RCC 7860 (cell line): ENCODE measurements at regions not wholly inside any gene's neighbourhood (a gene's known extent, or its start where the extent isn't known, plus 50 kb on each side); places are given as distances from the start of the nearest gene placed in this dataset.
A peak's percentile ranks its signal among the peaks of the same experiment; 100 is the strongest.

Experiments
- DNase-seq: peaks from one replicate; pipeline ENCODE4 v3.0.0-alpha.2; 2015; ENCODE audit warnings: low spot score
- FAIRE-seq: peaks from 2 replicates; lab custom pipeline; 2012; peaks lifted over from hg19 to GRCh38; lab: Jason Lieb, UNC

DNA sequence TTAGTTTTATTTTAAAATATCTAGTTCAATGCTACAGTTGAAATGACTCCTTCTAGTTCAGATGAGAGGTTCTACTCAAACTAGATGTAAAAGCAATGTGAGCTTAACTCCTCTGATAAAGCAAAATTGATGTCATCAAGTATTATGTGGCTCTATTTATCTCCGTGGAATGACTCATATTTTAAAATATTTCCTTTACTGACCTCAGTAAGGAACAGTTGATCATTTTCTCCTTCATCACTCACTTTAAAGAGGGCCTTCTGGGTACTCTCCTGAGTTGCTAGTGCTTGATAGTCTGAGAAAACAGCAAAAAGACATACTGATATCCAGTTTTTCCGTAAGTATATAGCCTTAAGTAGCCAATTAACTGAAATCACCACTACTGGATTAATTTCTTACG is 1099.3 kb downstream of the ROBO2 start:
- FAIRE-seq, result peak; percentile 80

DNA sequence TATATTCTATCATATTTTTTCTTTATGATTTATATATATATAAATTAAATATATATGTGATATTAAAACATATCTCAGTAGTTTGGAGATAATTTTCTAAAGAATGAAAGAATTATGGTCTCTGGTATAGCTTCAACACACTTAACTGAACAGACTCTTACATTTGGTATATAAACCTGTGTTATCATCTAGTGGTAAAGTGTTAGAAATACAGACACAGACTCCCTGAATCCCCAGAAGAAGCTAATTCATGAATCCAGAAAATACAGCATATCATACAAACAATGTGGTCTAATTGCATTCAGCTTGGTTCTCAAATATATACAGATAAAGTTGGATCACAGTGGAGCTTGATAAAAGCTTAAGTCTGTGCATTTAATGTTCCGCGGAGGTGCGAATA is 1100.4 kb downstream of the ROBO2 start:
- DNase-seq, result no peak
- no peak for FAIRE-seq

More for the DNA sequence above, 1099.3 kb downstream of the ROBO2 start:
- DNase-seq, result peak; percentile 79

DNA sequence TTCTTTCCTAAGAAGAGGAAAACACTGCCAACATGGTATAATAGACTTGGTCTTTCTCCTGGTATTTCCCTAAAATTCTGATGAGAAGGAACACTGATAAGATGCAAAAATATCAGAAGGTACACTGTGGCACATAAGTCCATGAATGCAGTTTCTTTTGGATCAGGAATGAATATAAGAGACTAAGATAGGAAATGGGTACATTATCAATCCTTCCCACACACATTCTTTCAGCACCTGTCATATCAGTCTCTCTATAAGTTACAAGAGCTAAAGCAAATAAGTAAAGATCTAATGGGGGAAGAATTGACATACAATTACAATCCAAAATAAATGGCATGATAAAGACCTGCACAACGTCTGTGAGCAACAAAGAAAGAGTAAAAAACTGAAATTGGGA is 1101.0 kb downstream of the ROBO2 start:
- DNase-seq, result no peak
- FAIRE-seq, result no peak

DNA sequence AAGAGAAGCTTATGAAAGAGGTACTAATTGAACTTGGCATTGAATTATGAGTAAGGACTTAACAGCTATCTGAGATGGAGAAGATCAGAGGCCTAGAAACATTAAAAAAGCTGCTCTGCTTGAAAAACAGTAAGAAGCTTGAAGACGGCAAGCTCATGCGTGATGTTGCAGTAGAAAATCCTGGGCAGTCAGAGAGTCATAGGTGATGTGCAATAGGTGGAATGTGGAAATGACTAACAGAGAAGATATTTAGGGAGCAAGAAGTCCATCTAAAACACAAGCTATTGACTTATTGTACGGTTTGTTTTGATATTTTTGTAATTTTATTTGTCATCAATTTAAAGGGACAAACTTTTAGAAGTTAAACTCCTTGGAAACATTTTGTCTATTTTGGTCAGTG is 1101.4 kb downstream of the ROBO2 start:
- DNase-seq, result peak; percentile 63

DNA sequence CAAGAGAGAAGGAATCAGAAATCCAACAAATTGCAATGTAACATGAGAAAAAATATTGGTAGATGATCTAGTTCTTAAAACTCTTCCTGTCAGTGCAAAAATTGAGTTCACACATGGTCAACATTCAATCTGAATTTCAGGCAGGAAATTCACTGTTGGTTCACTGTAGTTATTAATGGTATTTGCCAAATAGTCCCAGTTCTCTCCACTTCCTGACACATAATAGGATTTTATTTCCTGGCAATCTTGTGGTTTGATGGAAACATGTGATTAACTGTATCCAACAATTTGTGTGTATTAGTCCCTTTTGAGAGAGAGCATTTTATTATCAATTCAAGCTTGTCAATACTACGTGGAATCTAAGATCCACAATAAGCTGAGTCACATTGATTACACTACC is 1103.1 kb downstream of the ROBO2 start:
- FAIRE-seq, result no peak

More for the DNA sequence above, 1101.4 kb downstream of the ROBO2 start:
- no peak for FAIRE-seq

DNA sequence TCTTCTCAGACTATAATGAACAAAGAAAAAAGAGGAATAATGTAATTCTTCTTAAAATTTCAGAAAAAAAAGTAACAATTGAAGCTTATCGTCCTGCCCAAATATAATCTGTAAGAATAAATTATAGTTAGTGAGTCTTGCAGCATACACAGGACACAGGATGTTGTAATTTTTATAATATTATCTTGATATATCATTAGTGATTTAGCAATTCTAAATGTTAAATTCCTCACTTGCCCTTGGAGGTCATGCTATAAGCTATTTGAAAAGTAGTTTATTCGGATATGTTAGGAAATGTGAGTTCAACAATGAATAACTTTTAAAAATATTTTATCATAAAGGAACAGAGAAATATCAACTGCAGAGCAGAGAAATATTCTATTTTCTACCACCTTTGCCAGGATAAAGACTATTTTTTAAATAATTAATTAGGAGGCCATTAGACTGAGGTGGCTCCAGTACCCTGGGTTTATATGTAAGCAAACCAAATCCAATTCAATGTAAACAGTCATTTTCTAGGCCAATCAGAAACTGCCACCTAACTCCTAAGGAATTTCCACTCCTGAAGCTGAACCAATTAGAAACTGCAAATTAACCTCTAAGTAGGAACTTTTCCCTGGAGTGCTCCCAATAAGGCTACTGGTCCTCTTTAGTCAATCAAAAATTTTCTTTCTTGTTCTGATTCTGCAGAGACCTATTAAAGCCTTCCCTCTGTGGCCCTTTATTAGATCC is 1109.3 kb downstream of the ROBO2 start:
- DNase-seq (no peak), FAIRE-seq (no peak)

More for the DNA sequence above, 1103.1 kb downstream of the ROBO2 start:
- DNase-seq, result no peak

DNA sequence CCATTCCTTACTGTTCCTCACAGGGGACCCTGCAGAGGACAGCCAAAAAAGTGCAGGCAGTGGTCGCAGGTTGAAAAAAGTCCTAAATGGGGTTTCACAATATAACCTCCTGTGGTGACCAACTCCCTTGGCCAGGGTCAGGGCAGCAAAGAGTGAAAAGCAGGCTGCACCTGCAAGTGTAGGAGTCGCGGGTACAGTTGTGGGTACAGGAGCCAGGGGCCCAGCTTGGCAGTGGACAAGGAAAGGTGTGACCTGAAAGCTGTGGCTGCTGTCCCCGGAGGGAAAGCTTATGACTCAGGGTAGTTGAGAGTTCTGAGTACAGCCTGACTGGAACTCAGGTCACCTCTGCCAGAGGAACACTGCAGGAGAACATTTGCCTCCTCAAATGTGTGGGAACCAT is 1114.1 kb downstream of the ROBO2 start:
- no peak for DNase-seq

DNA sequence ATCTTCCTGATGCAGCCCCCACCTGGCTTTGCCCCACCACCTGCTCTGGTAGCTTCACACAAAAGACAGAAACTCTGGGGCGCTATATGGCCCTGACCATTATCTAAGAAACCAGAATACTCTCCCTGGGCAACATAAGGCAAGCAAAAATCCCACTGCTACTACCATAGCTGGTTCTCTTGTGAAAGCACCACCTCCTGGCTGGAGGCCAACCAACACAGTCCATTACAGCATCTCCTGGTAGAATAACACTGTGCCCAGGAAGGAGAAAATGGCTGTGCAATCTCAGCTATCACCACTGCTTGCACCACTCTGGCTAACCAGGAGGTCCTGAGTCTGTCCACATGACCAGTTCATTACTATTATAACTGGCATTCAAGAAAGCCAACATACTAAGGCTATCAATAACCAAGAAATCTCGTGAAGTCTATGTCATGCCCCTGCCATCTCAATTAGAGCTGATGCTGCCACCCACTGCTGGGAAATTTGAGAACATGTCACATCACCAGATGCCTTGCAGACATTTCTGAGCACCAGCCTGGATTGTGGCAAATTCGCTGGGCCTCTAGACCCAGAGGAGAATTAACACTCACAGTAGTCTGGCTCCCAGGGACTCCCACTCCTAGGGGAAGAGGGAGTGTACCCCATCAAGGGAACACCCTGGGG is 1114.8 kb downstream of the ROBO2 start:
- FAIRE-seq (no peak), DNase-seq (no peak)

More for the DNA sequence above, 1114.1 kb downstream of the ROBO2 start:
- no peak for FAIRE-seq

DNA sequence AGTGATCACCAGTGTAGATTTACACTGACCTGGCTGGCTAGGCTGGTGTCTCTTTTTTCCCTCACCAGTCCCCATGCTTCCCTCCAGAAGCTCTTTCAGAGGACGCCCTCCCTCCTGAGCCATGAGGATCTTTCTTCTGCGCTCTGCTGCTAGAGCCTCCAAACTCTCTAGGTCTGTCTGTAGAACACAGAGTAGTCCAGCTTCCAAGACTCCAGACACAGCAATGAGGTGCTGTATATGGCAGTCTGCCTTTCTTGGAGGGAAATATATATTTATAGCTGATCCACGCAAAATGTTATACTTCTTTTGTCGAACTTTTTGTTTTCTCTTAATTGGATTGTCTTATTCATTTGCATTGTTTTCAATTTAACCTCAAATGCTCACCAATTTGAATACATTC is 1121.8 kb downstream of the ROBO2 start:
- no peak for FAIRE-seq
- no peak for DNase-seq

DNA sequence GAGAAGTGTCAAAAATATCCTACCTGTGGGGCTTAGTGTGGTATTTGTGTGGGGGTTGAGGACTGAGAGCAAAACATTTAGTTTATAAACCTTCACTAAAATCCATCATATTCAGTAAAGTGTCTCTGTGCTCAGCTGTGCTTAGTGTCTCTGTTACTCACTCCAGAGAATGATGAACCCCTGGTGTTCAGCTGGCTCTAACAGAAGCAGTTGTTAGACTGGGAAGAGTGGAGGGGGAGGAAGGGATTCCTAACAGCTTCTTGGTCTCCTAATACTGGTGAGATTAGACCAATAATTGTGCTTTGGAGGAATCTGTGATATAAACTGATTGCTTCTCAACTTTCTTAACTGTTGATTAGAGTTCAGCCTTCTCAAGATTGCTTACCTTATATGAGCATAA is 1123.5 kb downstream of the ROBO2 start:
- FAIRE-seq (no peak), DNase-seq (no peak)

DNA sequence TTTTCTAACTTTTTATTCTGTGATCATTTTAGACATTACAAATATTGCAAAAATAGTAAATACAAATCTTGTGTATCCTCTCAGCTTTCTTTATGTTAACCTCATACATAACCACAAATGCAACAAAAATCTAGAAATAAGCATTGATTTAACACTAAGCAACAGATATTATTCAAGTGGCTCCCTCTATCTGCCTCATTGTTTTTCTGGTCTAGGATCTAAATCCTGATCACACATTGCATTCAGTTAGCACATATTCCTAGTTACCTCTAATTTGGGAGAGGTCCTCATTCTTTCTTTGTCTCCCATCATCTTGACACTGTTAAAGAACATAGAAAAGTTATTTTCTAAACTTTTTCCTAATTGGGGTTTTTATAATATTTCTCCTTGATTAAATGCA is 1126.0 kb downstream of the ROBO2 start:
- DNase-seq, result no peak
- no peak for FAIRE-seq

DNA sequence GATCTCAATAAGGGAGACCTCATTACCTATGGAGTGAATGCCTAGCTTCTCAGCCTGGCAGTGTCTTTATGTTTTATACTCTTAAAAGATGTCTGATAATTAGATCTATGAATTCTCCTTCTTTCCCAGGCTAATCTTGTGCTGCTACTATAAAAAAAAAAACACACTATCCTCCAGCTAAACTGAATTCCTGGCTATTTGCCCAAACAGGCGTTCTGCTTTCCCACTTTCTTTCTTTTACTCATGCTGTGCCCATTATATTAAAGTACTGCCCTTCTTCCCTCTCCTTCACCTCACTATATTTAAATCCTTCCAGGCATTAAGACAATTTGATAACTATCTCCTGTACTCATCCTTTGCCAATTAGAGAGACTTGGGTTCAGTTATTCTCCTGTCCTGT is 1134.9 kb downstream of the ROBO2 start:
- FAIRE-seq (no peak), DNase-seq (no peak)

DNA sequence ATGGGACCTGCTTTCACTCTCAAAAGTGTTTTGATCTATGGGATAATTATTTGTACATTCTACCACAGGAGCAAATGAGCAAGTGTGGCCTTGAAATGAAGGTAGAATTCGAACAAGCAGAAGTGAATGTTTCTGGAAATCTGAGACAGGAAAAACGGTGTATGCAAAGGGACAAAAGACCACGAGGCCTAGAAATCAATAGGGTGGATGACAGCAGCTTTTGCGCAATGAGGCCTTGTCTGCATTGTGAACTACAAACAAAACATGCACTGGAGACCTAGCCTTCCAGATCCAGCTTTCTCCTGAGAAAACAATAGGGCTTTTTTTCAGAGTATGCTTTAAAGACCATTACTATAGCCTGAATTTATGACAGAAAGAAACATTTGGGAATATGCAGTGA is 1137.0 kb downstream of the ROBO2 start:
- FAIRE-seq, result no peak
- DNase-seq, result no peak

DNA sequence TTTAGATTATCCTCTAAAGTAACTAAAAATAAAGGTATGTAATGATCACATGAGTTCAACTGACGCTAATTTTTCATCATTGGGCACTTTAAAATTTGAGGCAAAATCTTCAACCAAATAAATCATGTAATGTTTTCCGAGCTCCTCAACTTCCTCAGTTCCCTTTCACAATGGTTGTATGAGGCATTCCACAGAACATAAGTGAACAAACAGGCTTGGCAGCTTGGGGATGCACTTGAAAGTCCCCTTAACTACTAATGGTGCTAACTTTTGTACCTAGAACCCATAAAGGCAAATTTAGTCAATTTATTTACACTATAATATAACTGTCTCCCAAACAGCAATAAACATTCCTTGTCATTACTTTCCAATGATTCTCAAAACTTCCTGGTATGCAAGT is 1137.9 kb downstream of the ROBO2 start:
- FAIRE-seq, result no peak
- no peak for DNase-seq

DNA sequence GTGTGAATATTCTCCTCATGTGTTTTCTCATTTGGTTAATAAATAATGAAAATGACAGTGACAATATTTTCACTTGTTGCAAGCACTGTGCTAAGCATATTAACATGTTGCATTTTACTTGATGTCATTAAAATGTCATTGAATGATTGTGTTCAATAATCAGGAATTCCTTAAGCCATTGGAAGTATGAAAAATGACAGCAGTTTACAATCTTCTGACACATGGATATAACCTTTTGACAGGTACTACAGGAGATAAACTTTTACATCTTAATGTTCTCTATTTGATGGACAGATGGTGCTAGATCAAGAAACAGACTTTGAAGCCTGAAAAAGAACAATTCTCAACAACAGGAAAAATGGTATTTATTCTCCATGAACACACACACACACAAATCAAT is 1138.3 kb downstream of the ROBO2 start:
- FAIRE-seq (no peak), DNase-seq (no peak)

DNA sequence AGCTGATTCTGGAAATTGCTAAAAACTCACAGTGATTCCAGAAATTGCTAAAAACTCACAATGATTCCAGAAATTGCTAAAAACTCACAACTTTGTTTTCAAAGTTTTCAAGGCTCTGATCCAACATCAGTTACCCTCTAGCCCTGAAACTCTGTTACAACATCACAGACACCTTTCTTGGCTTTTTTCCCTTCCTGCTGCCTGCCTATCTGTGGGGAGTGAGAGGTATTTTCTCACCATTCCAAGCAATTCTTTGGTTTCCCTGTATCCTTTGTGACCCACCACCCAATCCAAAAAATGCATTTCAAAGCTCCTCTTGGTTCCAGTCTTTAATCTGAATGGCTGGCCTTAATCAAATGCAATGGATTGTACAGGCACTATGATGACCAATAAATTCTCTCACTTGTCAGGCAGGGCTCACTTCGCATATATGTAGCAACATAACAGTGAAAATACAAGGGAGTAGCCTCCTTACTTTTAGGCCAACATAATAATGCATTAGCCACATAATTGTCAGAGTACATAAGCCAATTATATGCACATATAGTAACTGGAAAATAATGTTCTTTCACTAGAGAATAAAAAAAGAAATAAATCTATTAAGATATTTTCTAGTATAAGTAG is 1139.0 kb downstream of the ROBO2 start:
- FAIRE-seq (no peak), DNase-seq (no peak)

DNA sequence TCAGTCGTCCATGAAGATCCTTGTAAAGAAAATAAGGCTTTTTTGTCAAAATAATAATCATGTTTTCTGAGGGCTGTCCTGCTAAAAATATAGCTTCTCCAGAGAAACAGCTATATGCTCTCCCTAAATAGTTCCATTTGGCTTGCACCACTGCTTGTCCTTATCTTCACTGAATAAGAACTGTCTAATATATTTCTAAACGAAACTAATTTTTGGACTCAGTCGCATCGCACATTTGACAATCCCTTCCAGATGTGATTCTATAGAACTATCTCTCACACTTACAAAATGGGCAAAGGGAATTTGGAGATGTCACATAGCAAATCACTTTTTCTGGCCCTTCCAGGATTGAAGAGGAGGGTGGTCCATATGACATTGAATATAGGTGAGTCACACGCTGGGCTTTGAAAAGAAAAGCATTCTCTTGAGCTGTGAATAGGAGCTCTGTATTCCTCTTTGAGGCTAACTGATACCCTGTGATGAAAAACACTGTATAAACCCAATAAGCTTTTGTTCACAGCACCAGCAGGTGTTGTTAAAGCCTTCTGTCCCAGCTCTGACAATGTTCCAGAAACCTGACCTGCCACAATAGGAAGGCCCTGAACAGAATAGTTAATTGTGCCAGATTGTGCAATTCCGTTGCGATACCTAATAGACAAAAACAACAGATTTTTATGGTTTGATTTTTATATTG is 1144.2 kb downstream of the ROBO2 start:
- no peak for DNase-seq
- FAIRE-seq, result no peak

DNA sequence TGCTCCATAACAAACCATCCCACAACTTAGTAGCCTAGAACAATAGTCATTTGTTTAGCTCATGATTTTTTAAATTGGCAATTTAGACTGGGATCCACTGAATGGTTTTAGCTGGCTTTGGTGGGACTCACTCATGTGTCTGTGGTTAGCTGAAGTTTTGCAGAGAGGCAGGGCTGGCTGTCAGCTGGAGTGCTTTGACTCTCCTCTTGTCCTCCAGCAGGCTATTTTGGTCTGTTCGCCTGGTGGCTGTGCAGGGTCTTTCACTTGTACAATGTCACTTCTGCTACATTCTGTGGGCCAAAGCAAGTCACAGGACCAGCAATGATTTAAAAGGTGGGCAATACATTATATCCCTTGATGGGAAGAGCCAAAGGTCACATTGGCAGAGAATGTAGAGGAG is 1146.5 kb downstream of the ROBO2 start:
- no peak for FAIRE-seq
- DNase-seq, result no peak

DNA sequence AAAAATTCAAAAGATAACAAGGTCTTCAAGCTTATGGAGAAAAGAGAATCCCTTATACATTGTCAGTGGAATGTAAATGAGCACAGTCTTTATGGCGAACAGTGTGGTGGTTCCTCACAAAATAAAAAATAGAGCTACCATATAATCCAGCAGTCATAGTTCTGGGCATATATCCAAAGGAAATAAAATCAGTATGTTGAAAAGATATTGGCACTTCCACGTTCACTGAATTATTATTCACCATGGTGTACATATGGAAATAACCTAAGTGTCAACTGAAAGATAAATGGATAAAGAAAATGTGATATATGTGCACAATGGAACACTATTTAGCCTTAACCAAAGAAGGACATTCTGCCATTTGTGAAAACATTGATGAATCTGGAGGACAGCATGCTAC is 1161.2 kb downstream of the ROBO2 start:
- no peak for FAIRE-seq

DNA sequence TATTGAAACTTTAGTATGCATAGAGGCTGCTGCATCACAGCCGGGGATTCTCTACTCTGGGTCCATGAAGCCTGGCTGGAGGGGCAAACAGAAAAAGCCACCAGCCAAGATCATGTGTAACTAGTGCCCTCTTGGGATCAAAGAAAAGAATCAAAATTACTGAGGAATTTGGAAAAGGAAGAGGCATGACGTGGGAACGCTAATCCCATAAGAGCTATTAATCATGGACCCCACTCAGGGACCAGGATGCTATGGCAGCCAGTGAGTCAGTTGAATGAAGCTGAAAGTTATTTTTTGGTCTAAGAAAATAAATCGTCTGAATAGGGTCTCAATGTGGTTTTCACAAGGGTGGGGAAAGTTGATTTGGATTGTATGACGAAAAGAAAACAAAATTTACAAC is 1165.1 kb downstream of the ROBO2 start:
- no peak for FAIRE-seq
- peak; percentile 29 for DNase-seq

More for the DNA sequence above, 1161.2 kb downstream of the ROBO2 start:
- no peak for DNase-seq

DNA sequence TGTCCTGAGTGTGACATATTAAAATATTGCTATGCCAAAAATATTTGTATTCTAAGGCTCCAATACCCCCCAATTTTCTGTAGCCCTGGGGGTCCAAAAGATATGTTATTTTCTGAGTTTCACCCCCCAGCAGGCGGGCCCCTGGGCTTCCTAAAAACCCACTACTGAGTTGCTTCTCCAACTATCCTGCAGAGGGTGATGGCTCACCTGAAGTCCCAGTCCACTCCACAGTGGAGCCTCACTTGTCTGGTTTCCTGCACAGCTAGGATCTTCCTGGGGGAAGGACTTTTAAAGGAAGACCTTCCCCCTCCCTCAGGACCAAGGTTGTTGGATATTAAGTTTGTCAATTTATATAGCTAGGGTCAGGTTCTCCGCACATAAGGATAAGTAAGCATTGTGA is 1181.4 kb downstream of the ROBO2 start:
- no peak for FAIRE-seq
- DNase-seq, result no peak

DNA sequence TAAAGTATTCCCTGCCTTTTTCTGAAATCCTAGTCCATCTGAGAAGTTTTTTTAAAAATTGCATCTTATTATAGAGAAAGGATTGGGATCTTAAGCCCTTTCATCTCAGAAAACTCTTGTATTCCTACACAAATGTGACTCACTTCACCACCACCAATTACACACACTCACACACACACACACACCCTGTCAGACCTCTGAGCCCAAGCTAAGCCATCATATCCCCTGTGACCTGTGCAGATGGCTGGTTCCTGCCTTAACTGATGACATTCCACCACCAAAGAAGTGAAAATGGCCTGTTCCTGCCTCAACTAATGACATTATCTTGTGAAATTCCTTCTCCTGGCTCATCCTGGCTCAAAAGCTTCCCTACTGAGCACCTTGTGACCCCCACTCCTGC is 1181.9 kb downstream of the ROBO2 start:
- DNase-seq, result no peak
- FAIRE-seq, result no peak
